K562 (cell line): ENCODE measurements at regions not wholly inside any gene's neighbourhood (a gene's known extent, or its start where the extent isn't known, plus 50 kb on each side); places are given as distances from the start of the nearest gene placed in this dataset.

ENCODE experiments used
- ATAC-seq: fragments of 200-7000 bp; cut with Tn5 transposase; 3 replicates; pipeline ENCODE4 v1.9.1; 2020; ENCODE audit warnings: moderate library complexity
- BruUV-seq: library from RNA; stranded (reverse); fragments of 400-500 nt; replicated peaks from 2 replicates; lab custom pipeline; 2021; lab: Mats Ljungman, UMichigan
- CTCF ChIA-PET: fragments of 300-600 bp; formaldehyde crosslinking; extraction: SDS; loops from one replicate; lab custom pipeline; 2021; ENCODE audit warnings: low intra/inter-chr PET ratio; lab: Yijun Ruan, JAX
- POLR2A ChIA-PET: fragments of 300-600, 350-650 bp; sonication (Branson Sonifier 250); formaldehyde crosslinking; extraction: SDS; loops from one replicate; lab custom pipeline; 2021; ENCODE audit warnings: antibody characterized with exemption, inconsistent platforms; lab: Yijun Ruan, JAX
- DNase-seq, 4 experiments: peaks; one replicate each; pipeline versions ENCODE4 v3.0.0 to v3.0.0-alpha.2; 2011 to 2018; ENCODE audit warnings: low spot score in 3 of 4, mixed read lengths in 3 of 4; ENCODE audit errors: extremely low read depth in 1 of 4
- FAIRE-seq: peaks from 2 replicates; lab custom pipeline; 2011; peaks lifted over from hg19 to GRCh38; lab: Jason Lieb, UNC
- H2AFZ ChIP-seq: 2 replicates; pipeline ENCODE4 v1.6.0; 2011; ENCODE audit warnings: low read depth, low read length, control low read depth, inconsistent platforms
- H3K27ac ChIP-seq: fragments of 200-600 bp; 3 replicates; pipeline ENCODE4 v1.8.0; 2011; ENCODE audit warnings: low read depth, mild to moderate bottlenecking, control low read depth, inconsistent platforms, low read length, moderate library complexity, mixed read lengths; ENCODE audit errors: extremely low read depth
- H3K27me3 ChIP-seq, 2 experiments: fragments of 300-600 bp in 1 of 2; 2 replicates in 1 of 2; 3 replicates in 1 of 2; pipeline versions ENCODE4 v1.6.0 to v1.8.0; 2011; ENCODE audit warnings: inconsistent platforms in 2 of 2, low read length in 2 of 2, mild to moderate bottlenecking in 1 of 2, mixed read lengths in 1 of 2, moderate library complexity in 1 of 2; ENCODE audit not compliant: control insufficient read depth in 2 of 2, insufficient read depth in 2 of 2
- H3K36me3 ChIP-seq: fragments of 300-600 bp; 3 replicates; pipeline ENCODE4 v1.8.0; 2011; ENCODE audit warnings: mild to moderate bottlenecking, low read length, inconsistent platforms; ENCODE audit not compliant: control insufficient read depth, insufficient read depth
- H3K4me1 ChIP-seq, 2 experiments: fragments of 200-600 bp in 1 of 2; replicated peaks in 1 of 2; 2 replicates in 1 of 2; 3 replicates in 1 of 2; pipeline versions ENCODE4 v1.5.1 to v1.8.0; 2011; ENCODE audit warnings: inconsistent platforms in 2 of 2, low read length in 2 of 2, mild to moderate bottlenecking in 1 of 2, mixed read lengths in 1 of 2, moderate library complexity in 1 of 2; ENCODE audit not compliant: control insufficient read depth in 2 of 2, insufficient read depth in 2 of 2
- H3K4me2 ChIP-seq: 2 replicates; pipeline ENCODE4 v1.6.1; 2011; ENCODE audit warnings: low read length, control low read depth, inconsistent platforms, mixed read lengths; ENCODE audit not compliant: insufficient read depth
- H3K4me3 ChIP-seq: fragments of 200-600 bp; sonication (generic), shearing (Covaris generic); 2 replicates; pipeline ENCODE4 v1.5.1; 2016; ENCODE audit warnings: control low read depth, inconsistent platforms
- H3K79me2 ChIP-seq: fragments of 200-600 bp; 3 replicates; pipeline ENCODE4 v1.8.0; 2011; ENCODE audit warnings: low read length, inconsistent platforms; ENCODE audit not compliant: control insufficient read depth, insufficient read depth
- H3K9ac ChIP-seq, 2 experiments: 2 replicates each; pipeline versions ENCODE4 v1.6.0 to v1.6.1; 2011; ENCODE audit warnings: low read depth in 2 of 2, low read length in 2 of 2, control low read depth in 1 of 2, inconsistent platforms in 1 of 2, mild to moderate bottlenecking in 1 of 2, mixed read lengths in 1 of 2; ENCODE audit not compliant: insufficient read depth in 1 of 2
- H3K9me1 ChIP-seq: one replicate; pipeline ENCODE4 v1.6.0; 2011; ENCODE audit warnings: inconsistent platforms, mild to moderate bottlenecking, low read length, moderate library complexity; ENCODE audit not compliant: control insufficient read depth, insufficient read depth
- H3K9me3 ChIP-seq: replicated peaks from 2 replicates; pipeline ENCODE4 v1.5.1; 2011; ENCODE audit warnings: low read depth, low read length, inconsistent platforms; ENCODE audit not compliant: control insufficient read depth, insufficient read depth
- H4K20me1 ChIP-seq: replicated peaks from 2 replicates; pipeline ENCODE4 v1.6.1; 2011; ENCODE audit warnings: low read length, inconsistent platforms, mixed read lengths; ENCODE audit not compliant: control insufficient read depth, insufficient read depth
- CREB3 ChIP-seq: fragments of 450-650 bp; conservative IDR thresholded peaks from 2 replicates; pipeline ENCODE4 v1.6.1; 2016; ENCODE audit warnings: missing genetic modification characterization, low read depth, mild to moderate bottlenecking, missing compliant biosample characterization, moderate library complexity
- EWSR1 ChIP-seq: fragments of 450-650 bp; IDR thresholded peaks from 2 replicates; pipeline ENCODE4 v1.6.1; 2018; ENCODE audit warnings: borderline replicate concordance, mild to moderate bottlenecking, low read depth, moderate library complexity; ENCODE audit not compliant: partially characterized antibody
- GATAD2B ChIP-seq: fragments of 450-650 bp; IDR thresholded peaks from 2 replicates; pipeline ENCODE4 v1.6.1; 2017; ENCODE audit warnings: mild to moderate bottlenecking, borderline replicate concordance
- IRF9 ChIP-seq: fragments of 450-650 bp; IDR thresholded peaks from 2 replicates; pipeline ENCODE4 v1.6.1; 2016; ENCODE audit warnings: missing biosample characterization, missing genetic modification characterization
- SMARCB1 ChIP-seq: IDR thresholded peaks from 2 replicates; pipeline ENCODE4 v1.6.1; 2011; ENCODE audit warnings: improper control_type of control experiment, low read depth; ENCODE audit not compliant: insufficient read length
- TRIM28 ChIP-seq: fragments of 450-650 bp; IDR thresholded peaks from 2 replicates; pipeline ENCODE4 v1.6.1; 2017
- ZBTB7A ChIP-seq: IDR thresholded peaks from 2 replicates; pipeline ENCODE4 v1.6.1; 2011; ENCODE audit warnings: low read depth, mild to moderate bottlenecking, low read length, moderate library complexity, borderline replicate concordance; ENCODE audit not compliant: control insufficient read depth
- WGBS: fragments of 100-300 bp; shearing (Covaris generic); methylation state at CpG from one replicate; pipeline ENCODE4 v1.1.6; 2016; ENCODE audit warnings: low coverage, mixed read lengths; ENCODE audit not compliant: insufficient coverage; ENCODE audit errors: missing lambda C conversion rate; 5-methylcytosine and 5-hydroxymethylcytosine counted together
- in situ Hi-C: fragments of 300-500 bp; cut with MboI; formaldehyde crosslinking; loops from 4 replicates; pipeline ENCODE4 v1.15.0; 2018; ENCODE audit warnings: inconsistent platforms, mixed read lengths
- intact Hi-C: fragments of 100-400 bp; cut with micrococcal nuclease; formaldehyde crosslinking; loops from 2 replicates; pipeline ENCODE4 v1.14.2; 2022
- TF ChIP-seq, protein P1 (sequence below): fragments of 250-450 bp; sonication (Bioruptor Pico); IDR thresholded peaks from 2 replicates; pipeline ENCODE4 v1.5.0; 2020; ENCODE audit warnings: mild to moderate bottlenecking
- TF ChIP-seq, protein P2 (sequence below), 2 experiments: fragments of 450-650 bp; formaldehyde crosslinking in 1 of 2; IDR thresholded peaks; 2 replicates each; pipeline versions ENCODE4 v1.4.0 to v1.6.1; 2014 to 2020; ENCODE audit warnings: mild to moderate bottlenecking in 2 of 2, borderline replicate concordance in 1 of 2, low read depth in 1 of 2

GRCh38 chr18:38563396-38563980 is 997.9 kb upstream of the CELF4 start (continued):
- TF ChIP-seq, protein P1, sequence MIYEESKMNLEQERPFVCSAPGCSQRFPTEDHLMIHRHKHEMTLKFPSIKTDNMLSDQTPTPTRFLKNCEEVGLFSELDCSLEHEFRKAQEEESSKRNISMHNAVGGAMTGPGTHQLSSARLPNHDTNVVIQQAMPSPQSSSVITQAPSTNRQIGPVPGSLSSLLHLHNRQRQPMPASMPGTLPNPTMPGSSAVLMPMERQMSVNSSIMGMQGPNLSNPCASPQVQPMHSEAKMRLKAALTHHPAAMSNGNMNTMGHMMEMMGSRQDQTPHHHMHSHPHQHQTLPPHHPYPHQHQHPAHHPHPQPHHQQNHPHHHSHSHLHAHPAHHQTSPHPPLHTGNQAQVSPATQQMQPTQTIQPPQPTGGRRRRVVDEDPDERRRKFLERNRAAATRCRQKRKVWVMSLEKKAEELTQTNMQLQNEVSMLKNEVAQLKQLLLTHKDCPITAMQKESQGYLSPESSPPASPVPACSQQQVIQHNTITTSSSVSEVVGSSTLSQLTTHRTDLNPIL (CRISPR knock-in tag) = no peak
- no peak for TF ChIP-seq ZBTB7A
- no peak for TF ChIP-seq SMARCB1
- TF ChIP-seq EWSR1 = no peak

DNA sequence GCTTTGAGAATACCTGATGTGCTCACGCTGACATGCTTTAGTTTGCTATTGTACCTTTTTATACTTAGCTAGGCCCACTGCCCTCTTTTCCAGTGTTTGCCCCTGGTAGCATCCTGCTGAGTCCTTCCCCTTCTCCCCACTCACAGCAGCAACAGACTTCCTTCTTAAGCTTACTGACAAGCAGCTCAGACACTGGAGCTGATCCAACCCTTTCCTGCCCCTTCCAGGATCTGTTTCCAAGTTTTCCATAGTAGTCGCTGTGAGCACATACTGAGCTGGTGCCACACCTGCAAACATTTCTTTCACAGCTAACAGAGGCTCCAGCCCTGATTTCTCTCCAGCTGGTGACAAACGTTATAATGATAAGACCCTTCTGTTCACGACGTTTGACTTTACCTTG is 991.4 kb upstream of the CELF4 start:
- no peak for FAIRE-seq
- Histone ChIP-seq H3K27me3 (no peaks in the 10 kb centered on the region), H3K4me2 (no peak overlapping the region), H3K9ac (no peak overlapping the region), H3K4me1 (no peaks in the 10 kb centered on the region), H2AFZ (no peak overlapping the region), H3K36me3 (no peaks in the 10 kb centered on the region), H3K4me3 (no peak overlapping the region), H3K9me3 (no peaks in the 10 kb centered on the region), H3K9me1 (no peaks in the 10 kb centered on the region), H4K20me1 (no peaks in the 10 kb centered on the region), H3K79me2 (no peaks in the 10 kb centered on the region), H3K27ac (no peak overlapping the region)
- intact Hi-C loops = no loop called here
- ChIA-PET CTCF (no interaction called here), POLR2A (no interaction called here)
- no peak for ATAC-seq
- 3% methylated on average over 5 of the region's 5 CpGs for WGBS
- no TSS peak for BruUV-seq
- in situ Hi-C loops = no loop called here
- DNase-seq = no peak
- TF ChIP-seq CREB3 (tag) (no peak), IRF9 (tag) (no peak), GATAD2B (no peak), TRIM28 (no peak)
- TF ChIP-seq, protein P2, sequence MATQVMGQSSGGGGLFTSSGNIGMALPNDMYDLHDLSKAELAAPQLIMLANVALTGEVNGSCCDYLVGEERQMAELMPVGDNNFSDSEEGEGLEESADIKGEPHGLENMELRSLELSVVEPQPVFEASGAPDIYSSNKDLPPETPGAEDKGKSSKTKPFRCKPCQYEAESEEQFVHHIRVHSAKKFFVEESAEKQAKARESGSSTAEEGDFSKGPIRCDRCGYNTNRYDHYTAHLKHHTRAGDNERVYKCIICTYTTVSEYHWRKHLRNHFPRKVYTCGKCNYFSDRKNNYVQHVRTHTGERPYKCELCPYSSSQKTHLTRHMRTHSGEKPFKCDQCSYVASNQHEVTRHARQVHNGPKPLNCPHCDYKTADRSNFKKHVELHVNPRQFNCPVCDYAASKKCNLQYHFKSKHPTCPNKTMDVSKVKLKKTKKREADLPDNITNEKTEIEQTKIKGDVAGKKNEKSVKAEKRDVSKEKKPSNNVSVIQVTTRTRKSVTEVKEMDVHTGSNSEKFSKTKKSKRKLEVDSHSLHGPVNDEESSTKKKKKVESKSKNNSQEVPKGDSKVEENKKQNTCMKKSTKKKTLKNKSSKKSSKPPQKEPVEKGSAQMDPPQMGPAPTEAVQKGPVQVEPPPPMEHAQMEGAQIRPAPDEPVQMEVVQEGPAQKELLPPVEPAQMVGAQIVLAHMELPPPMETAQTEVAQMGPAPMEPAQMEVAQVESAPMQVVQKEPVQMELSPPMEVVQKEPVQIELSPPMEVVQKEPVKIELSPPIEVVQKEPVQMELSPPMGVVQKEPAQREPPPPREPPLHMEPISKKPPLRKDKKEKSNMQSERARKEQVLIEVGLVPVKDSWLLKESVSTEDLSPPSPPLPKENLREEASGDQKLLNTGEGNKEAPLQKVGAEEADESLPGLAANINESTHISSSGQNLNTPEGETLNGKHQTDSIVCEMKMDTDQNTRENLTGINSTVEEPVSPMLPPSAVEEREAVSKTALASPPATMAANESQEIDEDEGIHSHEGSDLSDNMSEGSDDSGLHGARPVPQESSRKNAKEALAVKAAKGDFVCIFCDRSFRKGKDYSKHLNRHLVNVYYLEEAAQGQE (IDR thresholded peaks at IDR 0.05; ENCODE audit: borderline replicate concordance) = no peak
- TF ChIP-seq, protein P2 (CRISPR knock-in tag; IDR thresholded peaks at IDR 0.05; ENCODE audit: low read depth) = no peak
